Stimulated activated CD8-positive, alpha-beta memory T cell treated with anti-CD3 and anti-CD28 coated beads, Interleukin-4, amount 100 ng/mL, for 24 hours (primary cell): ENCODE measurements at regions not wholly inside any gene's neighbourhood (a gene's known extent, or its start where the extent isn't known, plus 50 kb on each side); places are given as distances from the start of the nearest gene placed in this dataset.

ENCODE experiments used
- DNase-seq: peaks from one replicate; pipeline ENCODE4 v3.0.0-alpha.2; 2020; ENCODE audit warnings: low read depth

GRCh38 chr10:1788401-1788800, 51.1 kb upstream of the ADARB2 start:
- DNase-seq, result no peak
